Gastroesophageal sphincter (tissue), 3 donors: ENCODE measurements at regions not wholly inside any gene's neighbourhood (a gene's known extent, or its start where the extent isn't known, plus 50 kb on each side); places are given as distances from the start of the nearest gene placed in this dataset.

Experiments
- CTCF ChIP-seq, 4 experiments: fragments of 200-600 bp in 2 of 4; fragments of 450-650 bp in 2 of 4; sonication (generic) in 1 of 4; IDR thresholded peaks; one replicate each; pipeline ENCODE4 v1.5.1; 2017 to 2019; ENCODE audit warnings: antibody characterized with exemption in 4 of 4, mild to moderate bottlenecking in 2 of 4, moderate library complexity in 2 of 4
- POLR2AphosphoS5 ChIP-seq: sonication (generic); formaldehyde crosslinking; IDR thresholded peaks from one replicate; pipeline ENCODE4 v1.6.1; 2017; ENCODE audit warnings: antibody characterized with exemption

- TF ChIP-seq POLR2AphosphoS5 = no peak
- TF ChIP-seq CTCF (IDR thresholded peaks at IDR 0.05) = no peak
Measured at GRCh38 chrX:15988661-15989603, 134.3 kb upstream of the AP1S2 start.
